GM12878 (cell line): ENCODE measurements at regions not wholly inside any gene's neighbourhood (a gene's known extent, or its start where the extent isn't known, plus 50 kb on each side); places are given as distances from the start of the nearest gene placed in this dataset.

Experiments used
- DPF2 ChIP-seq: fragments of 450-650 bp; IDR thresholded peaks from 2 replicates; pipeline ENCODE4 v1.6.1; 2017; ENCODE audit warnings: mild to moderate bottlenecking
- FOXM1 ChIP-seq: IDR thresholded peaks from 2 replicates; pipeline ENCODE4 v1.6.1; 2012; ENCODE audit warnings: low read depth, mild to moderate bottlenecking, inconsistent platforms, low read length, moderate library complexity
- GABPA ChIP-seq: IDR thresholded peaks from 2 replicates; pipeline ENCODE4 v1.6.1; 2014; ENCODE audit warnings: antibody characterized with exemption, low read depth, mild to moderate bottlenecking, inconsistent platforms
- JUNB ChIP-seq: IDR thresholded peaks from 2 replicates; pipeline ENCODE4 v1.6.1; 2016; ENCODE audit warnings: antibody characterized with exemption, mild to moderate bottlenecking
- MEF2B ChIP-seq: fragments of 450-650 bp; IDR thresholded peaks from 2 replicates; pipeline ENCODE4 v1.6.1; 2018; ENCODE audit warnings: mild to moderate bottlenecking, moderate library complexity; ENCODE audit not compliant: partially characterized antibody, poor library complexity, severe bottlenecking
- SRF ChIP-seq, 2 experiments: IDR thresholded peaks; 2 replicates each; pipeline ENCODE4 v1.6.1; 2011; ENCODE audit warnings: low read depth in 2 of 2, low read length in 2 of 2, mild to moderate bottlenecking in 1 of 2, moderate library complexity in 1 of 2
- YY1 ChIP-seq: IDR thresholded peaks from 2 replicates; pipeline ENCODE4 v1.6.1; 2011; ENCODE audit warnings: low read depth, mild to moderate bottlenecking, low read length
- TF ChIP-seq, protein P1 (sequence below): IDR thresholded peaks from 2 replicates; pipeline ENCODE4 v1.6.1; 2011; ENCODE audit warnings: low read depth, low read length, improper control_type of control experiment, borderline replicate concordance
- TF ChIP-seq, protein P2 (sequence below): IDR thresholded peaks from 2 replicates; pipeline ENCODE4 v1.6.1; 2012; ENCODE audit warnings: mild to moderate bottlenecking, low read depth, low read length
- TF ChIP-seq, protein P3 (sequence below), 3 experiments: IDR thresholded peaks in 2 of 3; conservative IDR thresholded peaks in 1 of 3; 2 replicates each; pipeline ENCODE4 v1.5.1; 2011; ENCODE audit warnings: low read depth in 3 of 3, low read length in 3 of 3, mild to moderate bottlenecking in 3 of 3, control low read depth in 2 of 3, moderate library complexity in 2 of 3, inconsistent platforms in 1 of 3, mixed read lengths in 1 of 3; ENCODE audit not compliant: control insufficient read depth in 2 of 3, insufficient read depth in 1 of 3; ENCODE audit errors: extremely low read depth in 1 of 3

DNA sequence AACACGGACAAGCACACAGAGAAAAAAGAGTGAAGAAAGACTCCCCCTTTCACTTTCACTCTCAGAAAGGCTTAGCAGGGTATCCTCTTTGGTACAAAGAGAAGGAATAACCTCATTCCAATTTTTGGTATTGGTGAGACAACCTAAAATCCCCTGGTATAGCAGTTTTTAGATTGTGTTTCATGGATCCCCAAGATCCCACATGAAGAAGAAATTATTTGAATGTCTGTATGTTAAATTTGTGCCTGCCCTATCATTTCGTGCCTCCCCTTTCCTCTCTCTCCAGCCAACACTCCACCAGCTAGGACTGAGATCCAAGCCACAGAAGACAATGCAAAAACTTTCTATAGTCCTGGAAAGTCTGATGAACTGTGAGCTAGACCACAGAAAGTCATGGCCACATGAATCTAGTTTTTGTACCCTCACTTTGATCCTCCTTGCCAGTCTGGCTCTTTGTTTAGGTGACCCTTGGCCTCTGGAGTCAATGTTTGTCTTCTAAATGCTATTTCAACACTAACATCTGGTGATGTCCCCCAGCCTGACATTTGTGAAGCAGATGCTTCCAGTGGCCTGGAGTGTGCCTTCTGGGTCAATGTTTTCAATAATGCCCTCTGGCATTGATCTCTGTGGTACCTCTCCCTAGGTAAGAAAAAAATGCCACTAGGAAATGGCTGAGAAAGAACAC, 181.9 kb upstream of the BMP4 start:
- TF ChIP-seq, protein P1, sequence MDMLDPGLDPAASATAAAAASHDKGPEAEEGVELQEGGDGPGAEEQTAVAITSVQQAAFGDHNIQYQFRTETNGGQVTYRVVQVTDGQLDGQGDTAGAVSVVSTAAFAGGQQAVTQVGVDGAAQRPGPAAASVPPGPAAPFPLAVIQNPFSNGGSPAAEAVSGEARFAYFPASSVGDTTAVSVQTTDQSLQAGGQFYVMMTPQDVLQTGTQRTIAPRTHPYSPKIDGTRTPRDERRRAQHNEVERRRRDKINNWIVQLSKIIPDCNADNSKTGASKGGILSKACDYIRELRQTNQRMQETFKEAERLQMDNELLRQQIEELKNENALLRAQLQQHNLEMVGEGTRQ = no peak
- TF ChIP-seq YY1 (no peak), MEF2B (no peak), JUNB (no peak), GABPA (no peak), FOXM1 (no peak), DPF2 (no peak), SRF (IDR thresholded peaks at IDR 0.05; ENCODE audit: low read depth in 2 of 2, low read length in 2 of 2) (no peak)
- TF ChIP-seq, protein P2, sequence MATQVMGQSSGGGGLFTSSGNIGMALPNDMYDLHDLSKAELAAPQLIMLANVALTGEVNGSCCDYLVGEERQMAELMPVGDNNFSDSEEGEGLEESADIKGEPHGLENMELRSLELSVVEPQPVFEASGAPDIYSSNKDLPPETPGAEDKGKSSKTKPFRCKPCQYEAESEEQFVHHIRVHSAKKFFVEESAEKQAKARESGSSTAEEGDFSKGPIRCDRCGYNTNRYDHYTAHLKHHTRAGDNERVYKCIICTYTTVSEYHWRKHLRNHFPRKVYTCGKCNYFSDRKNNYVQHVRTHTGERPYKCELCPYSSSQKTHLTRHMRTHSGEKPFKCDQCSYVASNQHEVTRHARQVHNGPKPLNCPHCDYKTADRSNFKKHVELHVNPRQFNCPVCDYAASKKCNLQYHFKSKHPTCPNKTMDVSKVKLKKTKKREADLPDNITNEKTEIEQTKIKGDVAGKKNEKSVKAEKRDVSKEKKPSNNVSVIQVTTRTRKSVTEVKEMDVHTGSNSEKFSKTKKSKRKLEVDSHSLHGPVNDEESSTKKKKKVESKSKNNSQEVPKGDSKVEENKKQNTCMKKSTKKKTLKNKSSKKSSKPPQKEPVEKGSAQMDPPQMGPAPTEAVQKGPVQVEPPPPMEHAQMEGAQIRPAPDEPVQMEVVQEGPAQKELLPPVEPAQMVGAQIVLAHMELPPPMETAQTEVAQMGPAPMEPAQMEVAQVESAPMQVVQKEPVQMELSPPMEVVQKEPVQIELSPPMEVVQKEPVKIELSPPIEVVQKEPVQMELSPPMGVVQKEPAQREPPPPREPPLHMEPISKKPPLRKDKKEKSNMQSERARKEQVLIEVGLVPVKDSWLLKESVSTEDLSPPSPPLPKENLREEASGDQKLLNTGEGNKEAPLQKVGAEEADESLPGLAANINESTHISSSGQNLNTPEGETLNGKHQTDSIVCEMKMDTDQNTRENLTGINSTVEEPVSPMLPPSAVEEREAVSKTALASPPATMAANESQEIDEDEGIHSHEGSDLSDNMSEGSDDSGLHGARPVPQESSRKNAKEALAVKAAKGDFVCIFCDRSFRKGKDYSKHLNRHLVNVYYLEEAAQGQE = no peak
- TF ChIP-seq, protein P3, sequence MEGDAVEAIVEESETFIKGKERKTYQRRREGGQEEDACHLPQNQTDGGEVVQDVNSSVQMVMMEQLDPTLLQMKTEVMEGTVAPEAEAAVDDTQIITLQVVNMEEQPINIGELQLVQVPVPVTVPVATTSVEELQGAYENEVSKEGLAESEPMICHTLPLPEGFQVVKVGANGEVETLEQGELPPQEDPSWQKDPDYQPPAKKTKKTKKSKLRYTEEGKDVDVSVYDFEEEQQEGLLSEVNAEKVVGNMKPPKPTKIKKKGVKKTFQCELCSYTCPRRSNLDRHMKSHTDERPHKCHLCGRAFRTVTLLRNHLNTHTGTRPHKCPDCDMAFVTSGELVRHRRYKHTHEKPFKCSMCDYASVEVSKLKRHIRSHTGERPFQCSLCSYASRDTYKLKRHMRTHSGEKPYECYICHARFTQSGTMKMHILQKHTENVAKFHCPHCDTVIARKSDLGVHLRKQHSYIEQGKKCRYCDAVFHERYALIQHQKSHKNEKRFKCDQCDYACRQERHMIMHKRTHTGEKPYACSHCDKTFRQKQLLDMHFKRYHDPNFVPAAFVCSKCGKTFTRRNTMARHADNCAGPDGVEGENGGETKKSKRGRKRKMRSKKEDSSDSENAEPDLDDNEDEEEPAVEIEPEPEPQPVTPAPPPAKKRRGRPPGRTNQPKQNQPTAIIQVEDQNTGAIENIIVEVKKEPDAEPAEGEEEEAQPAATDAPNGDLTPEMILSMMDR (IDR thresholded peaks at IDR 0.05 in 2 of 3, conservative IDR thresholded peaks at IDR 0.05 in 1 of 3; ENCODE audit: control insufficient read depth in 2 of 3, extremely low read depth in 1 of 3, insufficient read depth in 1 of 3, low read depth in 3 of 3, low read length in 3 of 3) = no peak
